Psoas muscle (tissue), 7 donors: ENCODE measurements at regions not wholly inside any gene's neighbourhood (a gene's known extent, or its start where the extent isn't known, plus 50 kb on each side); places are given as distances from the start of the nearest gene placed in this dataset.

Source experiments
- ATAC-seq, 4 donors: fragments of 200-7000 bp; cut with Tn5 transposase; one replicate each; pipeline ENCODE4 v1.9.1; 2020; ENCODE audit warnings: moderate library complexity in 3 of 4, mild to moderate bottlenecking in 2 of 4
- DNase-seq, 2 donors: peaks; one replicate each; pipeline ENCODE4 v3.0.0-alpha.2; 2020
- H3K27ac ChIP-seq: fragments of 200-600 bp; one replicate; pipeline ENCODE4 v1.8.0; 2022
- H3K27me3 ChIP-seq, 3 donors: fragments of 200-600 bp in 1 of 3; one replicate each; pipeline versions ENCODE4 v1.6.1 to v1.8.0; 2013 to 2022; ENCODE audit warnings: low read length in 2 of 3, mild to moderate bottlenecking in 2 of 3, moderate library complexity in 1 of 3; ENCODE audit not compliant: insufficient read depth in 3 of 3
- H3K36me3 ChIP-seq, 2 donors: fragments of 200-600 bp in 1 of 2; one replicate each; pipeline versions ENCODE4 v1.6.1 to v1.8.0; 2013 to 2022; ENCODE audit warnings: low read depth in 1 of 2, mild to moderate bottlenecking in 1 of 2, moderate library complexity in 1 of 2; ENCODE audit not compliant: insufficient read depth in 1 of 2
- H3K4me1 ChIP-seq: fragments of 200-600 bp; one replicate; pipeline ENCODE4 v1.8.0; 2022
- H3K4me3 ChIP-seq: fragments of 200-600 bp; one replicate; pipeline ENCODE4 v1.8.0; 2022; ENCODE audit warnings: mild to moderate bottlenecking
- H3K9me3 ChIP-seq: fragments of 200-600 bp; one replicate; pipeline ENCODE4 v1.8.0; 2022
- WGBS, 3 donors: extraction: QIAGEN DNeasy Blood & Tissue Kit; methylation state at CpG; one replicate each; pipeline versions ENCODE4 v1.1.6 to v1.1.7; 2013; 5-methylcytosine and 5-hydroxymethylcytosine counted together
- intact Hi-C, 2 donors: fragments of 100-400 bp; cut with DNase I; formaldehyde crosslinking; loops; one replicate each; pipeline versions ENCODE4 v1.11.0 to v1.14.2; 2022
- TF ChIP-seq, protein P1 (sequence below): fragments of 200-600 bp; IDR thresholded peaks from one replicate; pipeline ENCODE4 v1.8.0; 2022; ENCODE audit warnings: antibody characterized with exemption
- donor health status: healthy with polysubstance abuse.
- donor health status: DM: no; HTN: no; CAD: no; lungs with moderate emphysema.
- donor health status: Bipolar disorder and iron deficiency.
- donor health status: healthy.
- donor health status: DM: yes; HTN: yes; CAD: no.
- donor health status: DM: no; HTN: no; CAD: no.
- donor health status: DM: yes; HTN: yes; CAD: no.

DNA sequence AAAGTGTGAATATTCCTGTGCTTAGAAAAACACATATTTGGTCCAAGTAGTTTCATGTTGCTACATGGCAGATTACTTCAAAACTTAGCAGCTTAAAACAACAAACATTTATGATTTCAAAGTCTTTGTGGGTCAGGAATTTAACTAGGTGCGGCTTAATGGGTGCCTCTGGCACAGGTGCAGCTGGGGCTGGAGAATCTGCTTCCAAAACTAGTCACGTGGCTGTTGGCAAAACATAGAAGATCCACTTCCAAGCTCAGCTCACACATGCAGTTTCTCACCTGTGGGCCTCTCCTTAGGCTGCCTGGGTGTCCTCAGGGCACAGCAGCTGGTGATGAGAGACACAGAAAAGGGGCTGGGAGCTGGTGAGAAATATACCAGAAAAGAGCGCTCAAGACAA is 263.4 kb downstream of the TTLL7 start:
- no peaks in the 10 kb centered on the region for H3K4me1 ChIP-seq
- intact Hi-C loops: no loop called here

DNA sequence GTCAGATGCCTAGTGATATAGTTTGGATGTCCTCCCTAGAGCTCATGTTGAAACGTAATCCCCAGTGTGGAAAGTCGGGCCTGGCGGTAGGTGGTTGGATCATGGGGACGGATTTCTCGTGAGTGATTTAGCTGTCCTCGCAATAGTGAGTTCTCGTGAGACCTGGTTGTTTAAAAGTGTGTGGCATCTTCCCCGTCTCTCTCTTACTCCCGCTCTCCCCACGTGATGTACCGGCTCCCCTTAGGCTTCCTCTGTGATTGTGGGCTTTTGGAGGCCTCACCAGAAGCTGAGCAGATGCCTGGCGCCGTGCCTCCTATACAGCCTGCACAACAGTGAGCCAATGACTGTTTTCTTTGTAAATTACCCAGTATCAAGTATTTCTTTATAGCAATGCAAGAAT is 264.5 kb downstream of the TTLL7 start:
- intact Hi-C loops: no loop called here
- Histone ChIP-seq H3K4me1 (no peaks in the 10 kb centered on the region), H3K36me3 (no peaks in the 10 kb centered on the region), H3K9me3 (no peaks in the 10 kb centered on the region), H3K27ac (no peak overlapping the region), H3K27me3 (no peaks in the 10 kb centered on the region), H3K4me3 (no peak overlapping the region)
- WGBS, 3 donors: 68 to 85% (median 75%) methylated on average over 13 of the region's 13 CpGs
- ATAC-seq: no peak
- TF ChIP-seq, protein P1, sequence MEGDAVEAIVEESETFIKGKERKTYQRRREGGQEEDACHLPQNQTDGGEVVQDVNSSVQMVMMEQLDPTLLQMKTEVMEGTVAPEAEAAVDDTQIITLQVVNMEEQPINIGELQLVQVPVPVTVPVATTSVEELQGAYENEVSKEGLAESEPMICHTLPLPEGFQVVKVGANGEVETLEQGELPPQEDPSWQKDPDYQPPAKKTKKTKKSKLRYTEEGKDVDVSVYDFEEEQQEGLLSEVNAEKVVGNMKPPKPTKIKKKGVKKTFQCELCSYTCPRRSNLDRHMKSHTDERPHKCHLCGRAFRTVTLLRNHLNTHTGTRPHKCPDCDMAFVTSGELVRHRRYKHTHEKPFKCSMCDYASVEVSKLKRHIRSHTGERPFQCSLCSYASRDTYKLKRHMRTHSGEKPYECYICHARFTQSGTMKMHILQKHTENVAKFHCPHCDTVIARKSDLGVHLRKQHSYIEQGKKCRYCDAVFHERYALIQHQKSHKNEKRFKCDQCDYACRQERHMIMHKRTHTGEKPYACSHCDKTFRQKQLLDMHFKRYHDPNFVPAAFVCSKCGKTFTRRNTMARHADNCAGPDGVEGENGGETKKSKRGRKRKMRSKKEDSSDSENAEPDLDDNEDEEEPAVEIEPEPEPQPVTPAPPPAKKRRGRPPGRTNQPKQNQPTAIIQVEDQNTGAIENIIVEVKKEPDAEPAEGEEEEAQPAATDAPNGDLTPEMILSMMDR: no peak
- no peak for DNase-seq

More for the DNA sequence above, 263.4 kb downstream of the TTLL7 start:
- no peaks in the 10 kb centered on the region for H3K9me3 ChIP-seq
- no peak overlapping the region for H3K27ac ChIP-seq
- DNase-seq (no peak), ATAC-seq (no peak)
- TF ChIP-seq, protein P1: no peak
- H3K4me3 ChIP-seq: no peak overlapping the region
- no peaks in the 10 kb centered on the region for H3K36me3 ChIP-seq
- H3K27me3 ChIP-seq: no peaks in the 10 kb centered on the region
- 48 to 56% (median 54%) methylated on average over 3 of the region's 3 CpGs for WGBS, 3 donors

DNA sequence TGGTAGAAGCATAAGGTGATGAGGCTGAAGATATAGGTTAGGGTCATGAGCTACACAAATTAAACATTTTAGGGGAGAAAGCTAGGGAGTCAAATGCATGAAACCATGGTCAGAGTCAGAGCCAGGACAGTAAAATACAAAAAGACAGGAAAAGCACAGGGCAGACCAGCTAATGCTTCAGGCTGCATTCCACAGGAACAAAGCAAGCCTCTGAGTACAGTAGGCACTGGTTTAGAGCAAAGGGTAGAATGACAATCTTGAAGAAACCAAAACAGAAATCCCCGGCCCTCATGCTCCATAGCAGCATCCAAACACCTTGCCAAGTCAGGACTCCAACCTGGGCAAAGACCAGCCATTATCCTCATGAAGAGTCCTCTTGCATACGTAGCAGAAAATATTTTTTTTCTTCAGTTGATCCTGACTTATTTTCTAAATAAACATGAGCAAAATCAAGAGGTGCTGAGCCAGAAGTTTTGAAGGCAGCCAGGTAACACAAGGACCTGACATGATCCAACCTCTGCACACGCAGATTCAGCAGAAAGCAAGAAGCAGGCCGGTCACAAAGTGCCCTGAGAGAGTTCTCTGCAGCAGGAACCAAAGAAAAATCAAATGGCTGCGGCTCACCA is 273.1 kb downstream of the TTLL7 start:
- Histone ChIP-seq H3K27me3 (no peaks in the 10 kb centered on the region), H3K9me3 (no peaks in the 10 kb centered on the region), H3K36me3 (no peaks in the 10 kb centered on the region), H3K4me3 (no peak overlapping the region), H3K4me1 (no peaks in the 10 kb centered on the region), H3K27ac (no peak overlapping the region)
- WGBS, 3 donors: 86 to 96% (median 93%) methylated on average over 5 of the region's 5 CpGs
- TF ChIP-seq, protein P1: no peak
- intact Hi-C loops: no loop called here
- no peak for DNase-seq
- ATAC-seq: no peak

DNA sequence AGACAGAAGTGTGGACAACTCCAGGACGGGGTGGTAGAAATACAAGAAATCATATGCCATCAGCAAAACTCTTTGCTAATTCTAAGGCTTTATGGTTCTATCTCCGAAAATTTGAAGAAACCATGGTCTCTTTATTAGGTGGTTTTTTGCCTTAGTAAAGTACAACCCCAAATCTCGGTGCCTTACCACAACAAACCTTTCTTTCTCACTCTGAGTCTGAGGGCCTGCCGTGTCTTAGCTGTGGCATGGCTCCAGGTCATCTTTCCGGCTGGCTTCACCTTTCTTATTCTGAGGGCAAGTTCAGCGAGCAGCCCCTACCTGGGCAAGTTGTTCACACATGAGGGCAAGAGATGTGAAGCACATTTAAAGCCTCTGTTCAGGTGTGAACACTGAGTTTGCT is 280.6 kb downstream of the TTLL7 start:
- Histone ChIP-seq H3K27me3 (no peaks in the 10 kb centered on the region), H3K4me3 (no peak overlapping the region), H3K9me3 (no peaks in the 10 kb centered on the region), H3K36me3 (no peaks in the 10 kb centered on the region), H3K4me1 (no peaks in the 10 kb centered on the region), H3K27ac (no peak overlapping the region)
- TF ChIP-seq, protein P1: no peak
- WGBS, 3 donors: 77 to 87% (median 77%) methylated on average over 6 of the region's 6 CpGs
- intact Hi-C loops: no loop called here
- DNase-seq (no peak), ATAC-seq (no peak)

DNA sequence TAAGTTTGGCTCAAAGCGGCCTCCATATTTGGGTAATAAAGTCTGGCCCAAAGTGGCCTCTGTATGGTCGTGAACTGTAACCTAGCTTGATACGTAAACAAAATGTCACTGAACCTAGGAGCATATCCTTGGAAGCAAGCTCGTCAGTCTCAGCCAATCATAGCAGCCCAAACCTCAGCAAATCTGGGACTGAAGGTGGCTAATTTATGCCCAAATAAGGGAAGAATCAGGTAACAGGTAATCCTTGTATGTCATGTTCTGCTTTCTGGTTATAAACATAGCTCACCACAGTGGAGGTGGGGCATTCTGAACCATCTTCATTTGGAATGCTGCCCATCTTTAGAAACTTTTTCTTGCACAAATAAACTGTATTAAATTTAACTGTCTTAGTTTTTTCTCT is 281.1 kb downstream of the TTLL7 start:
- Histone ChIP-seq H3K4me3 (no peak overlapping the region), H3K27me3 (no peaks in the 10 kb centered on the region), H3K36me3 (no peaks in the 10 kb centered on the region), H3K27ac (no peak overlapping the region), H3K4me1 (no peaks in the 10 kb centered on the region), H3K9me3 (no peaks in the 10 kb centered on the region)
- intact Hi-C loops: no loop called here
- TF ChIP-seq, protein P1: no peak
- 90 to 95% (median 90%) methylated on average over 4 of the region's 4 CpGs for WGBS, 3 donors
- DNase-seq (no peak), ATAC-seq (no peak)
